GM23338 (cell line): ENCODE measurements at regions not wholly inside any gene's neighbourhood (a gene's known extent, or its start where the extent isn't known, plus 50 kb on each side); places are given as distances from the start of the nearest gene placed in this dataset.

Experiments
- ATAC-seq: fragments of 200-7000 bp; cut with Tn5 transposase; 3 replicates; pipeline ENCODE4 v1.9.1; 2020
- DNase-seq: peaks from one replicate; pipeline ENCODE4 v3.0.0-alpha.2; 2015; ENCODE audit warnings: low spot score
- H2AFZ ChIP-seq: fragments of 200-600 bp; sonication (generic); 2 replicates; pipeline ENCODE4 v1.8.0; 2016; ENCODE audit warnings: antibody characterized with exemption, mild to moderate bottlenecking, moderate library complexity
- H3F3A ChIP-seq: fragments of 200-600 bp; sonication (generic); replicated peaks from 2 replicates; pipeline ENCODE4 v1.8.0; 2017; ENCODE audit warnings: antibody characterized with exemption, mixed run types, low read depth
- H3K27ac ChIP-seq: fragments of 200-600 bp; sonication (generic); 2 replicates; pipeline ENCODE4 v1.6.1; 2016; ENCODE audit warnings: low read depth
- H3K27me3 ChIP-seq: fragments of 200-600 bp; sonication (generic); 2 replicates; pipeline ENCODE4 v1.8.0; 2016; ENCODE audit warnings: mild to moderate bottlenecking, mixed run types, moderate library complexity; ENCODE audit not compliant: insufficient read depth
- H3K36me3 ChIP-seq: fragments of 200-600 bp; sonication (generic); 2 replicates; pipeline ENCODE4 v1.8.0; 2016; ENCODE audit warnings: mild to moderate bottlenecking; ENCODE audit not compliant: insufficient read depth
- H3K4me1 ChIP-seq: fragments of 200-600 bp; sonication (generic); 2 replicates; pipeline ENCODE4 v1.8.0; 2016; ENCODE audit warnings: mild to moderate bottlenecking, moderate library complexity; ENCODE audit not compliant: insufficient read depth
- H3K4me2 ChIP-seq: fragments of 200-600 bp; sonication (generic); 2 replicates; pipeline ENCODE4 v1.7.1; 2017; ENCODE audit warnings: mixed run types
- H3K4me3 ChIP-seq: fragments of 200-600 bp; sonication (generic); 2 replicates; pipeline ENCODE4 v1.6.1; 2016; ENCODE audit warnings: mixed run types
- H3K79me2 ChIP-seq: fragments of 200-600 bp; sonication (generic); replicated peaks from 2 replicates; pipeline ENCODE4 v1.8.0; 2017; ENCODE audit warnings: mild to moderate bottlenecking; ENCODE audit not compliant: insufficient read depth
- H3K9me2 ChIP-seq: fragments of 200-600 bp; sonication (generic); 2 replicates; pipeline ENCODE4 v1.8.0; 2017; ENCODE audit not compliant: insufficient read depth
- H4K20me1 ChIP-seq: fragments of 200-600 bp; sonication (generic); replicated peaks from 2 replicates; pipeline ENCODE4 v1.8.0; 2017; ENCODE audit warnings: mild to moderate bottlenecking; ENCODE audit not compliant: insufficient read depth
- H3K27ac Mint-ChIP-seq: 2 replicates; pipeline ENCODE4 v1.8.0; 2020; ENCODE audit warnings: inconsistent platforms, mild to moderate bottlenecking, moderate library complexity, mixed read lengths
- H3K27me3 Mint-ChIP-seq: 3 replicates; pipeline ENCODE4 v1.8.0; 2022; ENCODE audit warnings: low read depth, mild to moderate bottlenecking, moderate library complexity, mixed read lengths, inconsistent platforms; ENCODE audit not compliant: insufficient read depth, poor library complexity
- H3K36me3 Mint-ChIP-seq: 3 replicates; pipeline ENCODE4 v1.8.0; 2021; ENCODE audit warnings: low read depth, mild to moderate bottlenecking, inconsistent platforms, moderate library complexity, mixed read lengths
- H3K4me1 Mint-ChIP-seq: 3 replicates; pipeline ENCODE4 v1.8.0; 2020; ENCODE audit warnings: mild to moderate bottlenecking, inconsistent platforms, mixed read lengths
- H3K4me3 Mint-ChIP-seq: 3 replicates; pipeline ENCODE4 v1.8.0; 2021; ENCODE audit warnings: moderate library complexity, mild to moderate bottlenecking, inconsistent platforms, mixed read lengths
- H3K9me3 Mint-ChIP-seq: 3 replicates; pipeline ENCODE4 v1.8.0; 2020; ENCODE audit warnings: moderate library complexity, mild to moderate bottlenecking, inconsistent platforms, mixed read lengths
- ETS1 ChIP-seq: IDR thresholded peaks from 2 replicates; pipeline ENCODE4 v1.6.1; 2016; ENCODE audit warnings: antibody characterized with exemption
- EZH2 ChIP-seq: fragments of 200-600 bp; sonication (generic); IDR thresholded peaks from one replicate; pipeline ENCODE4 v1.8.0; 2017; ENCODE audit warnings: antibody characterized with exemption, mild to moderate bottlenecking, low read depth; ENCODE audit not compliant: unreplicated experiment
- EZH2phosphoT487 ChIP-seq: fragments of 200-600 bp; sonication (generic); IDR thresholded peaks from one replicate; pipeline ENCODE4 v1.8.1; 2018; ENCODE audit warnings: antibody characterized with exemption; ENCODE audit not compliant: unreplicated experiment
- NANOG ChIP-seq: IDR thresholded peaks from 2 replicates; pipeline ENCODE4 v1.6.1; 2016; ENCODE audit warnings: antibody characterized with exemption, borderline replicate concordance
- POLR2AphosphoS5 ChIP-seq: IDR thresholded peaks from 2 replicates; pipeline ENCODE4 v1.6.1; 2016; ENCODE audit warnings: antibody characterized with exemption, low read depth
- ZNF114 ChIP-seq: fragments of 250-450 bp; sonication (Bioruptor Pico); IDR thresholded peaks from 2 replicates; pipeline ENCODE4 v1.5.0; 2020; ENCODE audit warnings: mild to moderate bottlenecking, moderate library complexity
- TF ChIP-seq, protein P1 (sequence below), 2 experiments: fragments of 200-600 bp in 1 of 2; sonication (generic) in 1 of 2; conservative IDR thresholded peaks; 2 replicates each; pipeline versions ENCODE4 v1.5.1 to v1.6.1; 2016 to 2017; ENCODE audit warnings: antibody characterized with exemption in 2 of 2, low read depth in 2 of 2, mild to moderate bottlenecking in 2 of 2, moderate library complexity in 1 of 2
- TF ChIP-seq, protein P2 (sequence below): fragments of 250-450 bp; sonication (Bioruptor Pico); IDR thresholded peaks from 2 replicates; pipeline ENCODE4 v1.5.0; 2020; ENCODE audit warnings: mild to moderate bottlenecking, moderate library complexity

DNA sequence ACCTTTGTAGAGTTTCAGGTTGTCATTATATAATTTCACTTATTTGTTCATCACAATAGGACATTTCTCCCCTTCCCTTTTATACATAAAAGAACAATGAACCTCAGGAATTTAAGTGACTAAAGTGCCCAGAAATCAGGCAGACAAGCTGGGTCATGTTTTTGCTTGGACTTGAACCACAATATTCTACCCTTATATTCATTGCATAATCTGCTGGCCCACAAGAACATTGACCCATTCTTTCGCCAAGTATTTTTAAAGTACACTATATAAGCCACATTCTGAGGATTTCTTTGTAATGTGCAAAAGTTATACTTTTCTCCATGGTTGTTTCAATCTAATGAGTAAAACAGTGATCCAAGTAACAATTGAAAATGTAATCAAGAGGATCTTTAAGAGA, 637.5 kb upstream of the SLIT2 start:
- Mint-ChIP-seq H3K27me3 (peaks cover 4% of the 10 kb centered on the region), H3K27ac (no peak overlapping the region), H3K4me1 (no peaks in the 10 kb centered on the region), H3K4me3 (no peak overlapping the region), H3K36me3 (peaks cover 4% of the 10 kb centered on the region; the same call in 2 of the 3 replicates), H3K9me3 (peaks cover 7% of the 10 kb centered on the region; the same call in 1 of the 3 replicates)
- H3K9me2 ChIP-seq: no peaks in the 10 kb centered on the region
- no peak overlapping the region for H2AFZ ChIP-seq
- TF ChIP-seq, protein P1, sequence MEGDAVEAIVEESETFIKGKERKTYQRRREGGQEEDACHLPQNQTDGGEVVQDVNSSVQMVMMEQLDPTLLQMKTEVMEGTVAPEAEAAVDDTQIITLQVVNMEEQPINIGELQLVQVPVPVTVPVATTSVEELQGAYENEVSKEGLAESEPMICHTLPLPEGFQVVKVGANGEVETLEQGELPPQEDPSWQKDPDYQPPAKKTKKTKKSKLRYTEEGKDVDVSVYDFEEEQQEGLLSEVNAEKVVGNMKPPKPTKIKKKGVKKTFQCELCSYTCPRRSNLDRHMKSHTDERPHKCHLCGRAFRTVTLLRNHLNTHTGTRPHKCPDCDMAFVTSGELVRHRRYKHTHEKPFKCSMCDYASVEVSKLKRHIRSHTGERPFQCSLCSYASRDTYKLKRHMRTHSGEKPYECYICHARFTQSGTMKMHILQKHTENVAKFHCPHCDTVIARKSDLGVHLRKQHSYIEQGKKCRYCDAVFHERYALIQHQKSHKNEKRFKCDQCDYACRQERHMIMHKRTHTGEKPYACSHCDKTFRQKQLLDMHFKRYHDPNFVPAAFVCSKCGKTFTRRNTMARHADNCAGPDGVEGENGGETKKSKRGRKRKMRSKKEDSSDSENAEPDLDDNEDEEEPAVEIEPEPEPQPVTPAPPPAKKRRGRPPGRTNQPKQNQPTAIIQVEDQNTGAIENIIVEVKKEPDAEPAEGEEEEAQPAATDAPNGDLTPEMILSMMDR (conservative IDR thresholded peaks at IDR 0.05; ENCODE audit: low read depth in 2 of 2): no peak
- TF ChIP-seq EZH2: no peak
- TF ChIP-seq, protein P2, sequence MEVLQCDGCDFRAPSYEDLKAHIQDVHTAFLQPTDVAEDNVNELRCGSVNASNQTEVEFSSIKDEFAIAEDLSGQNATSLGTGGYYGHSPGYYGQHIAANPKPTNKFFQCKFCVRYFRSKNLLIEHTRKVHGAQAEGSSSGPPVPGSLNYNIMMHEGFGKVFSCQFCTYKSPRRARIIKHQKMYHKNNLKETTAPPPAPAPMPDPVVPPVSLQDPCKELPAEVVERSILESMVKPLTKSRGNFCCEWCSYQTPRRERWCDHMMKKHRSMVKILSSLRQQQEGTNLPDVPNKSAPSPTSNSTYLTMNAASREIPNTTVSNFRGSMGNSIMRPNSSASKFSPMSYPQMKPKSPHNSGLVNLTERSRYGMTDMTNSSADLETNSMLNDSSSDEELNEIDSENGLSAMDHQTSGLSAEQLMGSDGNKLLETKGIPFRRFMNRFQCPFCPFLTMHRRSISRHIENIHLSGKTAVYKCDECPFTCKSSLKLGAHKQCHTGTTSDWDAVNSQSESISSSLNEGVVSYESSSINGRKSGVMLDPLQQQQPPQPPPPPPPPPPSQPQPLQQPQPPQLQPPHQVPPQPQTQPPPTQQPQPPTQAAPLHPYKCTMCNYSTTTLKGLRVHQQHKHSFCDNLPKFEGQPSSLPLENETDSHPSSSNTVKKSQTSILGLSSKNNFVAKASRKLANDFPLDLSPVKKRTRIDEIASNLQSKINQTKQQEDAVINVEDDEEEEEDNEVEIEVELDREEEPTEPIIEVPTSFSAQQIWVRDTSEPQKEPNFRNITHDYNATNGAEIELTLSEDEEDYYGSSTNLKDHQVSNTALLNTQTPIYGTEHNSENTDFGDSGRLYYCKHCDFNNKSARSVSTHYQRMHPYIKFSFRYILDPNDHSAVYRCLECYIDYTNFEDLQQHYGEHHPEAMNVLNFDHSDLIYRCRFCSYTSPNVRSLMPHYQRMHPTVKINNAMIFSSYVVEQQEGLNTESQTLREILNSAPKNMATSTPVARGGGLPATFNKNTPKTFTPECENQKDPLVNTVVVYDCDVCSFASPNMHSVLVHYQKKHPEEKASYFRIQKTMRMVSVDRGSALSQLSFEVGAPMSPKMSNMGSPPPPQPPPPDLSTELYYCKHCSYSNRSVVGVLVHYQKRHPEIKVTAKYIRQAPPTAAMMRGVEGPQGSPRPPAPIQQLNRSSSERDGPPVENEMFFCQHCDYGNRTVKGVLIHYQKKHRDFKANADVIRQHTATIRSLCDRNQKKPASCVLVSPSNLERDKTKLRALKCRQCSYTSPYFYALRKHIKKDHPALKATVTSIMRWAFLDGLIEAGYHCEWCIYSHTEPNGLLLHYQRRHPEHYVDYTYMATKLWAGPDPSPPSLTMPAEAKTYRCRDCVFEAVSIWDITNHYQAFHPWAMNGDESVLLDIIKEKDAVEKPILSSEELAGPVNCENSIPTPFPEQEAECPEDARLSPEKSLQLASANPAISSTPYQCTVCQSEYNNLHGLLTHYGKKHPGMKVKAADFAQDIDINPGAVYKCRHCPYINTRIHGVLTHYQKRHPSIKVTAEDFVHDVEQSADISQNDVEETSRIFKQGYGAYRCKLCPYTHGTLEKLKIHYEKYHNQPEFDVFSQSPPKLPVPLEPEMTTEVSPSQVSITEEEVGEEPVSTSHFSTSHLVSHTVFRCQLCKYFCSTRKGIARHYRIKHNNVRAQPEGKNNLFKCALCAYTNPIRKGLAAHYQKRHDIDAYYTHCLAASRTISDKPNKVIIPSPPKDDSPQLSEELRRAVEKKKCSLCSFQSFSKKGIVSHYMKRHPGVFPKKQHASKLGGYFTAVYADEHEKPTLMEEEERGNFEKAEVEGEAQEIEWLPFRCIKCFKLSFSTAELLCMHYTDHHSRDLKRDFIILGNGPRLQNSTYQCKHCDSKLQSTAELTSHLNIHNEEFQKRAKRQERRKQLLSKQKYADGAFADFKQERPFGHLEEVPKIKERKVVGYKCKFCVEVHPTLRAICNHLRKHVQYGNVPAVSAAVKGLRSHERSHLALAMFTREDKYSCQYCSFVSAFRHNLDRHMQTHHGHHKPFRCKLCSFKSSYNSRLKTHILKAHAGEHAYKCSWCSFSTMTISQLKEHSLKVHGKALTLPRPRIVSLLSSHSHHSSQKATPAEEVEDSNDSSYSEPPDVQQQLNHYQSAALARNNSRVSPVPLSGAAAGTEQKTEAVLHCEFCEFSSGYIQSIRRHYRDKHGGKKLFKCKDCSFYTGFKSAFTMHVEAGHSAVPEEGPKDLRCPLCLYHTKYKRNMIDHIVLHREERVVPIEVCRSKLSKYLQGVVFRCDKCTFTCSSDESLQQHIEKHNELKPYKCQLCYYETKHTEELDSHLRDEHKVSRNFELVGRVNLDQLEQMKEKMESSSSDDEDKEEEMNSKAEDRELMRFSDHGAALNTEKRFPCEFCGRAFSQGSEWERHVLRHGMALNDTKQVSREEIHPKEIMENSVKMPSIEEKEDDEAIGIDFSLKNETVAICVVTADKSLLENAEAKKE (CRISPR knock-in tag): no peak
- TF ChIP-seq ZNF114: no peak
- TF ChIP-seq NANOG: no peak
- TF ChIP-seq ETS1: no peak
- no peak for TF ChIP-seq EZH2phosphoT487
- no peak for TF ChIP-seq POLR2AphosphoS5
- no peaks in the 10 kb centered on the region for H3F3A ChIP-seq
- no peak for ATAC-seq
- H3K4me1 ChIP-seq: no peaks in the 10 kb centered on the region
- no peak overlapping the region for H3K27ac ChIP-seq
- no peak overlapping the region for H3K4me2 ChIP-seq
- no peaks in the 10 kb centered on the region for H3K79me2 ChIP-seq
- no peaks in the 10 kb centered on the region for H4K20me1 ChIP-seq
- no peak overlapping the region for H3K4me3 ChIP-seq
- DNase-seq: no peak
- 0 out of 2 replicates have a peak, but pooled peaks cover 3% of the 10 kb centered on the region for H3K36me3 ChIP-seq
- H3K27me3 ChIP-seq: no peaks in the 10 kb centered on the region
